ENCODE measurements at regions not wholly inside any gene's neighbourhood (a gene's known extent, or its start where the extent isn't known, plus 50 kb on each side); places are given as distances from the start of the nearest gene placed in this dataset.

DNA sequence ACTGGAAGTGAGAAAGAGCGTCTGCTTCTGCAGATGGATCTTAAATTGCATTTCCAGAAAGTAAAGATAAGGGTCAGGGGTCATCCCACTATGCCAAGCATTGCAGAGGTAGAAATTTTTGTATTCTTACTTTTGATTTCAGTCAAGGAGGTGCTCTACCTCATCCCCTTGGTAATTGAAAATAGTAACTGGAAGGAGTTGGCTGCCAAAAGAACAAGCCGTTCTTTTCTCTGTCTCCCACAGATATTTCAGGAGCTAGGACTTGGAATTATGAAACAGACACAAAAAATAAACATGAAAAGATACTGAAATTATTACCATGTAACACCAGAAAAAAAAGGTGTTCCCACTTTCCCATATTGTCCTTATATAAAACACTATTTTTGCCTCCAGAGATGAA is 309.9 kb upstream of the UMPS start:
- Histone ChIP-seq H3K9ac (ENCODE audit: low read length) (no peak overlapping the region), H3K27me3 (ENCODE audit: control insufficient read depth in 1 of 2, insufficient read depth in 2 of 2, low read length in 2 of 2) (no peaks in the 10 kb centered on the region), H3K4me3 (ENCODE audit: low read depth in 1 of 2, low read length in 2 of 2) (no peak overlapping the region), H3K9me3 (ENCODE audit: low read length) (no peaks in the 10 kb centered on the region), H3K4me1 (ENCODE audit: insufficient read depth, low read length) (no peaks in the 10 kb centered on the region), H3K36me3 (ENCODE audit: insufficient read depth, low read length) (no peaks in the 10 kb centered on the region), H3K27ac (ENCODE audit: low read depth, low read length) (no peak overlapping the region)

DNA sequence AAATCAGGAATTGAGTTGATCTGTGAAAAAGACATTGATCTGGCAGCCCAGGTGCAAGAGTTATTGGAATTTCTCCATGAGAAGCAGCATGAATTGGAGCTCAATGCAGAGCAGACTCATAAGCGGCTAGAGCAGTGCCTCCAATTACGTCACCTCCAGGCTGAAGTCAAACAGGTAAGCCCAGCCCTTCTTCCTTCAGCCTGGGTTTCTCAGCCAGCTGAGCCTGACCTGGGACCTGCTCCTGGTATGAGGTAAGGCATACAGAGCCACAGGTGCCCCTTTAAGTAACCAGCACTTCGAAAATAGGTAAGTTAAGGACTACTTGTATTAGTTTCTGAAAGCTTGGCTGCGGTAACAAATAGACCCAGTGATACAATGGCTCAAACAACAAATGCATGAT is 307.4 kb upstream of the UMPS start:
- H3K9me3 ChIP-seq (ENCODE audit: low read length) = no peaks in the 10 kb centered on the region
- no peak overlapping the region for H3K27ac ChIP-seq (ENCODE audit: low read depth, low read length)
- no peaks in the 10 kb centered on the region for H3K36me3 ChIP-seq (ENCODE audit: insufficient read depth, low read length)
- H3K9ac ChIP-seq (ENCODE audit: low read length) = no peak overlapping the region
- H3K4me1 ChIP-seq (ENCODE audit: insufficient read depth, low read length) = no peaks in the 10 kb centered on the region
- no peak overlapping the region for H3K4me3 ChIP-seq (ENCODE audit: low read depth in 1 of 2, low read length in 2 of 2)
- no peaks in the 10 kb centered on the region for H3K27me3 ChIP-seq (ENCODE audit: control insufficient read depth in 1 of 2, insufficient read depth in 2 of 2, low read length in 2 of 2)

DNA sequence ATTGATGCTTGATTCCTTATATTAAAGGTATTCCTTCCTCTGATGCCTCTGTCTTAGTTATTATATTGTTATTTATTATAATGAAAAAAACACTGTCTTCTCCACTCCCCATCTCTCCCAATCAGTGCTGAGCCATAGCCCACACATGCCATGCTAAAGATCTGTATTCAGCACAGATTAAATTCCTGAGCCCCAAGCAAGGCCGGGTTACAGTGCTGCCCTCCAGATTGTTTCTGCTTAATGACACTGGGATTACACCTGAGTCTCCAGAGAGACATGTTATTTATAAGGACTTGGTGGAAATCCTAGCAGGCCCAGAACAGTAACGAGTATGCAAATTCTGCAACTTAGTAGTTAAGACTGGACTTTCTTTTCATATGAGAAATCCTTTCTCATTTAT is 305.9 kb upstream of the UMPS start:
- no peak overlapping the region for H3K27ac ChIP-seq (ENCODE audit: low read depth, low read length)
- H3K9me3 ChIP-seq (ENCODE audit: low read length) = no peaks in the 10 kb centered on the region
- H3K4me3 ChIP-seq (ENCODE audit: low read depth in 1 of 2, low read length in 2 of 2) = no peak overlapping the region
- H3K9ac ChIP-seq (ENCODE audit: low read length) = no peak overlapping the region
- no peaks in the 10 kb centered on the region for H3K36me3 ChIP-seq (ENCODE audit: insufficient read depth, low read length)
- H3K27me3 ChIP-seq (ENCODE audit: control insufficient read depth in 1 of 2, insufficient read depth in 2 of 2, low read length in 2 of 2) = no peaks in the 10 kb centered on the region
- H3K4me1 ChIP-seq (ENCODE audit: insufficient read depth, low read length) = no peaks in the 10 kb centered on the region

DNA sequence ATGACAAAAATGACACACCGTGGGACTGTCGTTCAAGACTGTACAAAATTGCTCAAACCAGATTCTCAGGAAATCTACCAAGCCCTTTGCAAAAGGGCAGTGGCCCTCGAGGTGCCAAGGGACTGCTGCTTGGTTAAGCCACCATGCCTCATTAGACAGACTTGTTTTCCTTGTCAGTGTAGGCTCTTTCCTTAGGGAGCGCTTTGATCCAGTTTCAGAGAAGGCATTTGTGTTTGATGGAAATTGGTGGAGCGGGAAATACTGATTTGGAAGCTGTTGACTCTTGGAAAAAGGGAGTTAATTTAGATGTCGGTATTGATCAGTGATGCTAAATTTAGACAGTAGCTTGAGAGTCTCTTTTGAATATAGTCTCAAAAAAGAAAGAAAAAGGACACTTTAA is 304.3 kb upstream of the UMPS start:
- H3K4me3 ChIP-seq (ENCODE audit: low read depth in 1 of 2, low read length in 2 of 2) = no peak overlapping the region
- no peak overlapping the region for H3K9ac ChIP-seq (ENCODE audit: low read length)
- H3K27me3 ChIP-seq (ENCODE audit: control insufficient read depth in 1 of 2, insufficient read depth in 2 of 2, low read length in 2 of 2) = no peaks in the 10 kb centered on the region
- H3K4me1 ChIP-seq (ENCODE audit: insufficient read depth, low read length) = no peaks in the 10 kb centered on the region
- no peaks in the 10 kb centered on the region for H3K9me3 ChIP-seq (ENCODE audit: low read length)
- no peak overlapping the region for H3K27ac ChIP-seq (ENCODE audit: low read depth, low read length)
- no peaks in the 10 kb centered on the region for H3K36me3 ChIP-seq (ENCODE audit: insufficient read depth, low read length)

DNA sequence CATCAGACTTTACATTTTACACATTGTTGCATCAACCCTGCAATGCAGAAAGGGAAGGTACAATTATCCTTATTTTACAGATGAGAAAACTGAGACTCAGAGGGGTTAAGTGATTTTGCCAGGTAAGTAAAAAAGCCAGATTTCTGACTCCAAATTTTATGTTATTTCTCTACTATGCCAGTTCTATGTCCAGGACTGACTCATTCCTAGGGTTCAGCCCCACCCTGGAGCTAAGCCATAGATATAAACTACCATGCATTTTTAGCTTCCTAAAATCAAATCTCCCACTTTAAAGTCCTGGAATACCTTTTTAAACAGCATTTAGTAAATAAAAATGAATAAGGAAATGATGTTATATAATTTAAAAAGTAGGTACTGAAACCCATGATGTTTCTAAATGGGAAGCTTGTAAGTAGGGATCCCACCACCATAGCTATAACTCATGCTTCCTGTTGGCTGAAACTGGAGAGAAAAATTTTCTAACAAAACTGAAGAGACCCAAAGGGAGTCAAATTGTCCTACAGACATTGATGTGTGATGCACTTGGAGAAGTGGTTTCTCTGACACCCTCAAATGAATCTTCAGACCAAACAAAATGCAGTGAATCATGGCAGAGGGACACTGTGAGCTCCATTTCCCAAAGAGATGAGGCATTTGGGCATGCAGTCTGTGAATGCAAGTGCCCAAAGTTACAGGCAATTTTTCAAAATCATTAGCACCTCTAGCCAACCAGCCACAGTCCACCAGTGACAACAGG is 301.7 kb upstream of the UMPS start:
- Histone ChIP-seq H3K36me3 (ENCODE audit: insufficient read depth, low read length) (no peaks in the 10 kb centered on the region), H3K4me1 (ENCODE audit: insufficient read depth, low read length) (no peaks in the 10 kb centered on the region), H3K4me3 (ENCODE audit: low read depth in 1 of 2, low read length in 2 of 2) (no peak overlapping the region), H3K9me3 (ENCODE audit: low read length) (no peaks in the 10 kb centered on the region), H3K27me3 (ENCODE audit: control insufficient read depth in 1 of 2, insufficient read depth in 2 of 2, low read length in 2 of 2) (no peaks in the 10 kb centered on the region), H3K9ac (ENCODE audit: low read length) (no peak overlapping the region), H3K27ac (ENCODE audit: low read depth, low read length) (no peak overlapping the region)

DNA sequence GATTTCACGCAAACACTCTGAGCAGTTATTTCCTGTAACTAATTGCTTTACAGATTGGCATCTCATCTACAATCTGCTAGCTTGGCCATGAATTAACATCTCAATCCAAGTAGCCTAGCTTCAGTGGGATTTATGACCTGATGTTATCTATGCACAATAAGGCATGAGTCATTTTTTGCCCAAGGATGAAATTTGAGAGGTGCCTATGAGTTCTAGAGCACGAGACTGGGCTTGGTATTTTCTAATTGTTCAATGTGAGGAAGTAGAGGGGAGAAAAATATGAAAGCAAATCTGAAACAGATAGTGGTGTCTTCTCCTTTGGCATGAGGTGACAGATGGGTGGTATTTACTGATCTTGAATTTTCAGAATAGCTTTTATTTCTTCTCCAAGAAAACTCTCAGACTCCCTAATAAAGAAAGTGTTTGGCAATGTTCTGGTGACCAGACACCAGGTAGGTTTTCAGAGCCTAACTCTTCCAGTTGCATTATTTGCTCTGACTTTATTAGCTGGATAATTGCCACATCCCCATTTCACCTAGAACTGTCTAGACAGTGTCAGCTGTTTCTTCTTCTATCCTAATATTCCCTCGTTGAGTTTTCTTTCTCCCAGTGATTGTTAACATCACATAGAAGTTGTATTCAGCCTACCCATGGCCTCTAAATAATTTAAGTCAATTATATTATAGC is 301.0 kb upstream of the UMPS start:
- no peaks in the 10 kb centered on the region for H3K36me3 ChIP-seq (ENCODE audit: insufficient read depth, low read length)
- H3K9ac ChIP-seq (ENCODE audit: low read length) = no peak overlapping the region
- H3K4me1 ChIP-seq (ENCODE audit: insufficient read depth, low read length) = no peaks in the 10 kb centered on the region
- H3K27me3 ChIP-seq (ENCODE audit: control insufficient read depth in 1 of 2, insufficient read depth in 2 of 2, low read length in 2 of 2) = no peaks in the 10 kb centered on the region
- no peak overlapping the region for H3K27ac ChIP-seq (ENCODE audit: low read depth, low read length)
- H3K9me3 ChIP-seq (ENCODE audit: low read length) = no peaks in the 10 kb centered on the region
- no peak overlapping the region for H3K4me3 ChIP-seq (ENCODE audit: low read depth in 1 of 2, low read length in 2 of 2)

DNA sequence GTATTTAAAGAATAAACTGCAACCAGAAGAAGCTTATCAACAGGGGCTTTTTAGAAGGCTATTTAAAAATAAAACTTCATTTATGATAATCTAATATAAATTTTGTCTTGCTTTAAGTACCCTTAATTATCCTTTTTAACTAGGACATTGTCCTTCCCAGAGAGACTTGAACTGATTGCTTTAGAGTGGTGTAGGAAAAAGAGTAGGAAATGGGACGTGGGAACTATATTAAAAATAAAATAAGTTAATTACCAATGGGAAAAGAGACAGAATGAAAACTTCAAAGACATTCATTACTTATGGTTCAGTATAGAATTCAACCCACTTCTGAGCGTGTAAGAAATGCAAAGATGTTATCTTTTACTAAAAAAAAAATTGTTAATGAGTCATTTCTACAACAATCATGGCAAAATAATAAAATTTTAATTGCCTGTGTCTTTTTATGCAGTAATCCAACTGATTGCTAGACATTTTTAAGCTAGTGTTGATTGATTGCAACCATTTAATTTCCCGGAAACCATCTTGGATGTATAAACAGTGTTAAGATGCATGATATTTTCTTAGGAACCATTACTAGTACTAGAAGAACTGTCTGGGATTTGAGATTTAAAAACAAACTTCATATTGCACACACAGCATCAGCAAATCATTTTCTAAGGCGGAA is 298.8 kb upstream of the UMPS start:
- no peak overlapping the region for H3K27ac ChIP-seq (ENCODE audit: low read depth, low read length)
- no peaks in the 10 kb centered on the region for H3K27me3 ChIP-seq (ENCODE audit: control insufficient read depth in 1 of 2, insufficient read depth in 2 of 2, low read length in 2 of 2)
- no peaks in the 10 kb centered on the region for H3K4me1 ChIP-seq (ENCODE audit: insufficient read depth, low read length)
- H3K9me3 ChIP-seq (ENCODE audit: low read length) = no peaks in the 10 kb centered on the region
- H3K9ac ChIP-seq (ENCODE audit: low read length) = no peak overlapping the region
- H3K36me3 ChIP-seq (ENCODE audit: insufficient read depth, low read length) = no peaks in the 10 kb centered on the region
- H3K4me3 ChIP-seq (ENCODE audit: low read depth in 1 of 2, low read length in 2 of 2) = no peak overlapping the region

DNA sequence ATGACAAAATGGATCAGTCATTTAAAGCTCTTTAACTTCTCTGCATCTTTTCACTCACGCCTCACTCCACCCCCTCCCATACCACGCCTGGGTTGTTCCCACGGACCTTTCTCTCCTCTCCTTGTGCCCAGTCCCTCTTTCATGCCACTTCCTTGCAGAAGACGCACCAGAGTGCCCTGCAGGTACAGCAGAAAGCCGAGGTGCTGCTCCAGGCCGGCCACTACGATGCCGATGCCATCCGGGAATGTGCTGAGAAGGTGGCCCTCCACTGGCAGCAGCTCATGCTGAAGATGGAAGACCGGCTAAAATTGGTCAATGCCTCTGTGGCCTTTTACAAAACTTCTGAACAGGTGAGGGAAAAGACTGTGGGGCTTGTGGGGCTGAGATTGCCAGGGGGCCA is 296.1 kb upstream of the UMPS start:
- Histone ChIP-seq H3K4me1 (ENCODE audit: insufficient read depth, low read length) (no peaks in the 10 kb centered on the region), H3K9me3 (ENCODE audit: low read length) (no peaks in the 10 kb centered on the region), H3K9ac (ENCODE audit: low read length) (no peak overlapping the region), H3K4me3 (ENCODE audit: low read depth in 1 of 2, low read length in 2 of 2) (no peak overlapping the region), H3K27ac (ENCODE audit: low read depth, low read length) (no peak overlapping the region), H3K36me3 (ENCODE audit: insufficient read depth, low read length) (no peaks in the 10 kb centered on the region), H3K27me3 (ENCODE audit: control insufficient read depth in 1 of 2, insufficient read depth in 2 of 2, low read length in 2 of 2) (no peaks in the 10 kb centered on the region)

DNA sequence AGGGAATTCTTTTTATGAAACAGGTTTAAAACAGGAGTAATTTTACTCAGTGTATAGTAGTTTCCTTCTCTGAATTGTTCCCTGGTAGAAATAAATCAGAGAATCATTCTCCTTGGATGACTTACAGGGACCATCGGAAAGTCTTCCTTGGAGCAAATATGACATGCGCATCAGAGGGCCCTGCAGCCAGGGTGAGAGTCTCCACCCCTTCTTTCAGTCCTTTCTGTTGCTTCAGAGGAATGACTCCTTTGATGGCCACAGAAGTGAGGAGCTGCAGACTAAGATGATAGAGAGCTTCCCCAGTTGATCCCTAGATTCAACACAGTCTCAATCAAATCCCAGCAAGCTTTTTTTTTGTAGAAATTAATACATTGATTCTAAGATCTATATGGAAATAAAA is 294.8 kb upstream of the UMPS start:
- H3K4me3 ChIP-seq (ENCODE audit: low read depth in 1 of 2, low read length in 2 of 2) = no peak overlapping the region
- H3K9ac ChIP-seq (ENCODE audit: low read length) = no peak overlapping the region
- H3K9me3 ChIP-seq (ENCODE audit: low read length) = no peaks in the 10 kb centered on the region
- H3K27me3 ChIP-seq (ENCODE audit: control insufficient read depth in 1 of 2, insufficient read depth in 2 of 2, low read length in 2 of 2) = no peaks in the 10 kb centered on the region
- H3K27ac ChIP-seq (ENCODE audit: low read depth, low read length) = no peak overlapping the region
- H3K4me1 ChIP-seq (ENCODE audit: insufficient read depth, low read length) = no peaks in the 10 kb centered on the region
- no peaks in the 10 kb centered on the region for H3K36me3 ChIP-seq (ENCODE audit: insufficient read depth, low read length)

DNA sequence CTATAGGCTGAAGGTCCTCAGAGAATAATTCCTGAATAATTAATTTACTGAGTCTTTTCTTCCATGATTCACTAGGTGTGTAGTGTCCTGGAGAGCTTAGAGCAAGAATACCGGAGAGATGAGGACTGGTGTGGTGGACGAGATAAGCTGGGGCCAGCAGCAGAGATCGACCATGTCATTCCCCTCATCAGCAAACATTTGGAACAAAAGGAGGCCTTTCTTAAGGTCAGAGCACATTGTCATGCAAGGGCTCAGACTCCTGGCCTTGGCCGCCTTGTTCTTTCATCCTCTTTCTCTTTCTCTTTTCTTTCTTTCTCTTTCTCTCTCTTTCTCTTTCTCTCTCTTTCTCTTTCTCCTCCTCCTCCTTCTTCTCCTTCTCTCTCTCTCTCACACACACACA is 291.4 kb upstream of the UMPS start:
- Histone ChIP-seq H3K4me3 (ENCODE audit: low read depth in 1 of 2, low read length in 2 of 2) (no peak overlapping the region), H3K27ac (ENCODE audit: low read depth, low read length) (no peak overlapping the region), H3K9me3 (ENCODE audit: low read length) (no peaks in the 10 kb centered on the region), H3K4me1 (ENCODE audit: insufficient read depth, low read length) (no peaks in the 10 kb centered on the region), H3K27me3 (ENCODE audit: control insufficient read depth in 1 of 2, insufficient read depth in 2 of 2, low read length in 2 of 2) (no peaks in the 10 kb centered on the region), H3K9ac (ENCODE audit: low read length) (no peak overlapping the region), H3K36me3 (ENCODE audit: insufficient read depth, low read length) (no peaks in the 10 kb centered on the region)

DNA sequence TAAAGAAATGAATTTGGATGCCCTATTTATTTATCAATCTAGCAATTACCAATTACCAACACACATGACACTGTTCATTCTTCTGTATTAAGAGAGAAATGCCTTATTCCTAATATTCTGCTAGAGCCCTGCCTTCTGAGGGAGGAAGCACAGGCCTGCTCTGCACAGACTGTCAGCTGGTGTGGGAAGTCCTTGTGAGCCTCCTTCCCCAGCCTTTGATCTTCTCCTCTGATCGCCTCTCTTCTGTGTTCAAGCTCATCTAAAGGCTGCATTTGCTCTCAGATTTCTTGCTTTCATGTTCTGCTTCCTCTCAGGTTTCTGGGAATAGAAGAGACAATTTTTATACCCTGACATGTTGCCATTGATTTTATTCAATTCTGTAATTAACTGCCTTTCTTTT is 290.6 kb upstream of the UMPS start:
- H3K36me3 ChIP-seq (ENCODE audit: insufficient read depth, low read length) = no peaks in the 10 kb centered on the region
- no peak overlapping the region for H3K4me3 ChIP-seq (ENCODE audit: low read depth in 1 of 2, low read length in 2 of 2)
- H3K27me3 ChIP-seq (ENCODE audit: control insufficient read depth in 1 of 2, insufficient read depth in 2 of 2, low read length in 2 of 2) = no peaks in the 10 kb centered on the region
- no peak overlapping the region for H3K9ac ChIP-seq (ENCODE audit: low read length)
- no peaks in the 10 kb centered on the region for H3K4me1 ChIP-seq (ENCODE audit: insufficient read depth, low read length)
- no peaks in the 10 kb centered on the region for H3K9me3 ChIP-seq (ENCODE audit: low read length)
- no peak overlapping the region for H3K27ac ChIP-seq (ENCODE audit: low read depth, low read length)

Measured in muscle layer of colon (tissue), 2 donors.